ENCODE measurements at regions not wholly inside any gene's neighbourhood (a gene's known extent, or its start where the extent isn't known, plus 50 kb on each side); places are given as distances from the start of the nearest gene placed in this dataset.

DNA sequence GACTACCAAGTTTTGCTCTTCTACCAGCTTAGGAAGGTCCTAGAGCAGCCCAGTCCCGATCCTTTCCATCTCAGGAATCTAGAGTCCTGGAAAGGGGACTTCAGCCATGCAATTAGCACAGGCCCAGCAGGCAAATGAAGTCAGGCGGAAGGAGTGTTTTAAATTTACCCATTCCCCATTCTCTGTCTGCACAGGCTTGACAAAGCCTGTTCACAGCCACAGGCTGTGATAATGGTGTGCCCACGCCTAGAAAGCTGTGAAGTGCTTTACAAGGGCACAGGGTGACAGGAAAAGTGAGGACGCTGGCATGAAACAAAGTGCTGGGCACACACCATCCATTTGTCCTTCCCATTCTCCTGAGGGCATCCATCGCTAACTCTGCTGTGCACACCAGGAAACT is 79.0 kb downstream of the PITPNM2 start:
- TF ChIP-seq GATA1 (IDR thresholded peaks at IDR 0.05; ENCODE audit: low read depth, low read length) (no peak), POLR2A (IDR thresholded peaks at IDR 0.05; ENCODE audit: low read length) (no peak)
- DNase-seq: no peak

DNA sequence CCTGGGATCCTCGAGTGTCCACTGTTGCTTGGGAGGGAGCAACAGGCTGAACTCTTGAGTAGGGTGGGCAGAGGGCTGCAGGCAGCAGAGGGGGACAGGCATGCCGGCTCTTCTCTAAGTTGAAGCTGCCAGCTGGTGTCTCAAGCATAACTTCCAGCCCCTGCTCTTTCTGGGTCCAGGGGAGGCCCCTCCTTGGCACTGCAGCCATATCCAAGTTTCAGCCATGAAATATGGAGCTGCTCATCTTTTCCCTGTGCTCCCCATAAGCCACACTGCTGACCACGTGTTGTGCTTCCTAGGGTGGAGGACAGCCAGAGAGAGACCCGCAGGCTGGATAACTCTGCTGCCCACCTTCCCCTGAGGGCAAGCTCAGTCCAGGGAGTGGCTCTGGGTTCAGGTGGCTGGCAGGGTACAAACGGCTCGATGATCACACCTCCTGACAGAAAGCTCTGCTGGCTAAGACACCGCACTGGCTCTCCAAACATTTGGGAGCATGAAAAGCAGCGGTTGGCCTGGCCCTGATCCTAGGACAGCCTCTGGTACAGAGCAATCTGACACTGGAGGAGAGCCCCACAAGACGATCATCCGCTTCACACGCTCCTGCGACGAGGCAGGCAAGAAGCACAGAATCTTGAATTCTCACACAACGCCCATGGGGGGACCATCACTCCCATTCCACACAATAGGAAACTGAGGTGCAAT is 79.6 kb downstream of the PITPNM2 start:
- DNase-seq: no peak
- TF ChIP-seq GATA1 (IDR thresholded peaks at IDR 0.05; ENCODE audit: low read depth, low read length): no peak
- TF ChIP-seq POLR2A (IDR thresholded peaks at IDR 0.05; ENCODE audit: low read length): no peak

DNA sequence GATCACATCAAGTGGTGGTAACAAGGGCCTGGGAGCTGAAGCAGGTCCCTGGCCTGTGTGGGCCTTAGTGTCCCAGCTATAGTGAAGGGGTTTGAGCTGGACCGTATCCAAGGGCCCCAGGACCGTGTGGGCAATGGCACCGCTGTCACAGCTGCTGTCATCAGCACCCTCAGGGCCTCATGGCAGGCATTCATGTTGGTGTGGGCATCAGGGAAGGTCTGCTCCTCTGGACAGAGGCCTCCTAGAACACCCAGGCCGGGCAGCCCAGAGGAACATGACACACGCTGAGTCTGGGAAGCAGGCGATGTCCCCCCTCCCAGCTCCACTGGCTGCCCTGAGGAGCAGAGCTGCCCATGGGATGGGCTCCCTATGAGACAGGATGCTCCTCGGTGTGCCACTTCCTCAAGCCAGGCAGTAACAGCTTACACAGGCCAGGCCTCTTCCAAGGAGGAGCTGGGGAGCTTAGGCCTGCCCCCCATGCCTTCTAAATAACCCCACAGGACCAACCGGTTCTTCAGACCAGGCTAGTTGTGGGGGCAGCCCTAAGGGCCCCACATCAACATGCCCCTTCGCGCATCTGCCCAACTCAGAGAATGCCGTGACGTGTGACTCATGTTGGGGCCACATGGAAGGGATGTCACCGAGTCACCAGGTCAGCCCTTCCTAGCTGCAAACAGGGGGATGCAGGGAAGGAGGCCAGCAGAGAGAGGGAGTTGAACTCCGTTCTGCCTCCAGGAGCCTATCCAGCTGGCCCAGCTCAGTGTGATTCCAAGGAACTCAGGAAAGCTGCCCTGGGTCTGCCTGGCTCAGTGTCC is 80.4 kb downstream of the PITPNM2 start:
- TF ChIP-seq POLR2A (IDR thresholded peaks at IDR 0.05; ENCODE audit: low read length) (no peak), GATA1 (IDR thresholded peaks at IDR 0.05; ENCODE audit: low read depth, low read length) (no peak)

DNA sequence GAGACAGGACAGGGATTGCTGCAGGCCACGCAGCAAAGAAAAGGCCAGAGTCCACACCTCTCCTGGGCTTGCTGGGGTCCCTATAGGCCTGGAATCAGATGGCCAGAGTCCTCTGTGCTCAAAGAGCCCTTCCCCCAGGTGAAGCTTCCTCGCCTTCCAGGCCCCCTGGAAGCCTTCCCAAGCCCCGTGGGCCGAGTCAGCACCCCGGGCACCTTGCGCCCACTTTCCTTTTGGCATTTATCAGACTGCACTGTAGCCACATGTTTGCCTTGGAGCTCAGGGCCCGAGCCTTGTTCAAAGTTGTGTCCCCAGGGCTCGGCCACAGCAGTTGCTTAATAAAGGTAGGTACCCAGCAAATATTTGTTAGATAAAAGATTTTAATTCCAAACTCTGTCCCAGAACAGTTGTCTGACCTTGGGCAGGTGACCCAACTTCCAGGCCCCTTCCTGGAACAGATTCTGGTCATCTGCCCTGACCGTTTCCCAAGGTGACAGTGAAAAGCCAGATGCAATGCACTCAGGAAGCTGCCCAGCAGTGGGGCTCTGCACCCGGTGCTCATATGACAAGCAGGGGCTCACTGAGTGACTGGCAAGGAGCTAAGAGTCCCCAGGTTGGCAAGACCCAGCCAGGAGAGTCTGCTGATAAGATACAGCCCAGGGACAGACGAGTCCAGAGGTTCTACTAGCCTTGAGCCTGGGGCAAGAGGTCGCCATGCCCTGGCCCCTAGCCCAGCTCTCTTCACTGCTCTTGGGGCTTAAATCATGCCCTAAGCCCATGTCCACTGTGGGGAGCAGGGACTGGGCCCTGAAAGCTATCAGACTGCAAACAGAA is 81.2 kb downstream of the PITPNM2 start:
- TF ChIP-seq POLR2A (IDR thresholded peaks at IDR 0.05; ENCODE audit: low read length): no peak
- TF ChIP-seq GATA1 (IDR thresholded peaks at IDR 0.05; ENCODE audit: low read depth, low read length): no peak
- DNase-seq: no peak

More for the DNA sequence above, 80.4 kb downstream of the PITPNM2 start:
- no peak for DNase-seq

DNA sequence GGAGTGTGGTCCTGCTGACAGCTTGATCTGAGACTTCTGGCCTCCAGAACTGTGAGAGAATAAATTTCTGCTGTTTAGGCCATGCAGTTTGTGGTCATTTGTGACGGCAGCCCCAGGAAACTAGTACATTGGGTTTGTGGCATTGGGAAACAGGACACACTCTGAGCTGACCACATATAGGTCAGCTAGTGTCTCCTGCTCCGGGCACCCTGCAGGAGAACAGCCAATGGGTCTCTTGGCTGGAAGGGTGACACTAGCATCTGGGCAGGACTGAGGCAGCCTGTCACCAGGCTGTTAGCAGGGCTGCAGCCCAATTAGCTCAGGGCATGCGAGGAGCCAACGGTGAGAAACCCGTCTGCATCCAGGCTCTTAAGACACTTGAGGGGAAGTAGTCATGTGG is 83.2 kb downstream of the PITPNM2 start:
- no peak for TF ChIP-seq POLR2A (IDR thresholded peaks at IDR 0.05; ENCODE audit: low read length)
- no peak for TF ChIP-seq GATA1 (IDR thresholded peaks at IDR 0.05; ENCODE audit: low read depth, low read length)
- no peak for DNase-seq

DNA sequence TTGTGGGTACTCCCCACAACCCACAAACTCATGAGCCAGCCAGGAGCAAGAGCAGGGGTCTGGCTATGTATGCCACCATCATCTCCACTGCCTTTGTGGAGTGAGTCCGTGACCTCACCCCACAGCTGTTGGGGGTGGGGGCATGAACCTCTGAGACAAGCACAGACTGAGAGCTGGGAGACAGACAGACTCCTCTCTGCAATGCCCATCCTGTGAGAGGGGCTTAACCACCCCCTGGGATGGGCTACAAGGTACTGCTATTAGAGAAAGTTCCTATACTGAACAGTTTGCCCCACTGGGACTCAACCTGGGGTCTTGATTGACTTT is 84.5 kb downstream of the PITPNM2 start:
- TF ChIP-seq GATA1 (IDR thresholded peaks at IDR 0.05; ENCODE audit: low read depth, low read length) (no peak), POLR2A (IDR thresholded peaks at IDR 0.05; ENCODE audit: low read length) (no peak)
- no peak for DNase-seq

DNA sequence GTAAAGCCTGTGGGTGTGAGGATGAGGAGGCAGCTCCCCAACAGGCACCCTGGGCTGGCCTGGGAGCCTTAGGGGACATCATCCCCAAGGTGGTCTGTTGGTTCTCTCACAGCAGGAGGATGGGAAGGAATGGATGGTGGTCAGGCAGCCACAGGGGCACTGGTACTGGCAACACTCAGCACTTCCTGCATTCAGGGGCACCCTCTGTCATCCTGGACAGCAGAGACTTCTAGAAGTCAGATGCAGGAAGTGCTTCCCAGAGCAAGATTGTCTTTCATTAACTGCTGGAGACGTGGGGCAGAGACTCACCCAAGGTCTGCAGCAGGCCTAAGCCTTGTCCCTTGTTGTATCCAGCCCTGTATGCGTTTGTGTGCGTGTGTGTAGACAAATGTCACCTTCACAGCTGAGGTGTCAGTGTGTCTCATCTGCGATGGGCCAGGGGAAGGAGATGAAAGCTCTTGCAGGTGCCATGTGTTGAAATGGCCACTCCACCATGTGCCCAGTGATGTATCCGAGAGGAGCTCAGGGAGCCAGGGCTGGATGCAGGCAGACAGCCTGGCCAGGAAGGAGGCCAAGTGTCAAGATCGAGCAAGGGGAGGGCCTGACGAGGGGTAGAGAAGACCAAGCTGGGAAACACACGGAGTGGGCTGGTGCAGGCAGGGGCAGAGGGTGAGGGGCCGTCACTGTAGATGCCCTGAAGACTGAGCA is 85.1 kb downstream of the PITPNM2 start:
- no peak for DNase-seq
- TF ChIP-seq POLR2A (IDR thresholded peaks at IDR 0.05; ENCODE audit: low read length) (no peak), GATA1 (IDR thresholded peaks at IDR 0.05; ENCODE audit: low read depth, low read length) (no peak)

DNA sequence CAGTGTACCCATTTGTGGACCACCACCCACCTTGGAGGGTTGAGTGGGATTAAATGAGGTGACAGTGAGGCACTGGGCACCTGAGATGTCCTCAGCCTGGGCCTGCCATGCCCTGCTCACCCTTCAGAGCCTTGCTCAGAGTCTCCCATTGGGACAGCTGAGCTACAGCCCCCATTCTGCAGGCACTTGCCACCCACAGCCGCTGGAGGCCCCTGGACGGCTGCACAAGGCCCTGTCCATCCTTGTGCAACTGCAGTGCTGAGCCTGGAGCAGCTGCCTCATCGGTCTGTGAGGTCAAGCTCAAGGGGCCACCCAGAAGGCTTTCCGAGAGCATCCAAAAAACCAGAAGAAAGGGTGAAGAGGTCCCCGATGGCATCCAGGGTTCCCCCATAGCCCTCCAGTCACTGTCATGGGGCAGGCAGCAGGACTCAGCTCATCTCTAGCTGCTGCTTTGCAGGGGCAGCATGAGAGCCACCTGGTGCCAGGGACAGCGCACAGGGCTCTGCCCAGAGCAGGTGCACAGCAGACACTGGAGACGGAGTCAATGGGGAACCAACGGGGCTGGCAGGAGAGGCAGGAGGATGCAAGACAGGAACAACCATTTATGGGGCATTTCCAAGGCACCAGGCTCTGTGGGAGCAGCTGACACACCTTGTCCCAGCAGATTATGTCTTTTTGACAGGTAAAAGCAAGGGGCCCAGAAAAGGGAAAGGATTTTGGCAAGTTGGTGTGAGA is 84.6 kb downstream of the ARL6IP4 start:
- TF ChIP-seq GATA1 (IDR thresholded peaks at IDR 0.05; ENCODE audit: low read depth, low read length): no peak
- no peak for TF ChIP-seq POLR2A (IDR thresholded peaks at IDR 0.05; ENCODE audit: low read length)
- no peak for DNase-seq

DNA sequence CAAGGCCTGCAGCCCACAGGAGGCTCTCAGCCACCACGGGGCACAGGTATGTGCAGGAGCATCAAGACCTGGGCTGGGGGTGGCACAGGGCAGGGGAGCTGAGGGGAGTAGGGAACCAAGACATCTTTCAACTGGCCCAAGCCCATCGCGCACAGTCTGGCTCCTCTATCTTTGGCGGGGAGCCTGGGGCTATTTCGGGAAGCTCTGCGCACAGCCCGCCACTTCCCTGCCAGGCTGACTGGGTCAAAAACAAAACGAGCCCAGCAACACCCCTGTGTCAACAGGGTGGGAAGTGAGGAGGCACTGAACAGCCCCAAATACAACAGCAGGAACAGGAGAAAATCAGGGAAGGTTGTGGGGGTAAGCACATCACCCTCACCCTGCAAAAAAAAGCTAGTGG is 83.9 kb downstream of the ARL6IP4 start:
- TF ChIP-seq GATA1 (IDR thresholded peaks at IDR 0.05; ENCODE audit: low read depth, low read length) (no peak), POLR2A (IDR thresholded peaks at IDR 0.05; ENCODE audit: low read length) (no peak)
- DNase-seq: no peak

DNA sequence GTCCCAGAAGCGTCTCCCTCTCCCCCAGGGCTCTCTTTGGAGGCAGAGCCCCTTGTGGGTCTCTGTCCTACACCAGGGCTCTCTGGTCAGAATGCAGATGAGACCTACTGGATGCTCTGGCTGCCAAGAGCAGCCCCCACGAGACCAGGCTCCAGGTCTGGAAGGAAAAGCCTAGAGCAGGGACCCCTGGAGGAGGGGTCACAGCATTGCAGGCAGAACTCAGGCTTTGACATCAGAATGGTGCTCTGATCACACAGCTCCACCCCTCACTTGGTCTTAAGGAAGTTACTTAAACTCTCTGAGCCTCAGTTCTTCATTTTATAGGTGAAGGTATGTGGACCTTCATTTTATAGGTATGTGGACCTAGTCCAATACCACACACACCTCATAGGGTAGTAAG is 83.1 kb downstream of the ARL6IP4 start:
- TF ChIP-seq GATA1 (IDR thresholded peaks at IDR 0.05; ENCODE audit: low read depth, low read length): no peak
- TF ChIP-seq POLR2A (IDR thresholded peaks at IDR 0.05; ENCODE audit: low read length): no peak
- peak; percentile 43 to 46 for DNase-seq

DNA sequence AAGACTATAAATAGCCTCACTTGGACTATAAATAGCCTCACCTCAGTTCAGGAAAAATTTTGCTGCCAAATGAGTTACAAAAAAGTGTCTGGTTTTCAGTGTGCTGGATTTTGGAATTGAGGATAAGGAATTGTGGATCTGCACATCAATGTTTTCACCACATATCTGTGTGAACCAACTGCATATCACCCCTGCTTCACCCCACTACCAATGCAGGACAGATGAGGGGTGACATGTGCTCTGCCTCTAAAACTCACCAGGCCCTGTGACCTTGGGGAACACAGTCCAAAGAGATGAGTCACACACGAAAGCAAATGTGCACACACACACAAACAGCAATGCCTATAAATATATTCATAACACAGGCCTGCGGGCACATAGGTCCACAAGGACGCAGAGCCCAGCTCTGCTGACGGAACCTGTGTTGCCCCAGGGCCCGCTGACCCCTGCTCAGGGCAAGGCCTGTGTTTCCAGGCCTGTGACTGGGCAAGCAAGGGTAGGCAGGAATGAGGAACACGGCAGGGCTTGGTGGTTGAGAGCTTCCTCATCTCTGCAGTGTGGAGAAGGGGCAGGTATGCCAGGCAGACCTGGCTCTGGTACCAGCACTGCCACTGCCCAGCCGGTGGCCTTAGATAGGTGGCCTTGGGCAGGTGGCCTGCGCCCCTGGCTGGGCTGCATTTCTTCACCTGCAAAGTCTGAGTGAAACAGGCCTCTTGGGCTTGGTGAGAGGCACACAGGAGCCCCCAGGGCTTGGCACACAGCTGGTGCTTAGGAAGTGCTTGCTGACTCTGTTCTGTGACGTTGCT is 82.4 kb downstream of the ARL6IP4 start:
- no peak for TF ChIP-seq GATA1 (IDR thresholded peaks at IDR 0.05; ENCODE audit: low read depth, low read length)
- TF ChIP-seq POLR2A (IDR thresholded peaks at IDR 0.05; ENCODE audit: low read length): no peak
- DNase-seq: no peak

DNA sequence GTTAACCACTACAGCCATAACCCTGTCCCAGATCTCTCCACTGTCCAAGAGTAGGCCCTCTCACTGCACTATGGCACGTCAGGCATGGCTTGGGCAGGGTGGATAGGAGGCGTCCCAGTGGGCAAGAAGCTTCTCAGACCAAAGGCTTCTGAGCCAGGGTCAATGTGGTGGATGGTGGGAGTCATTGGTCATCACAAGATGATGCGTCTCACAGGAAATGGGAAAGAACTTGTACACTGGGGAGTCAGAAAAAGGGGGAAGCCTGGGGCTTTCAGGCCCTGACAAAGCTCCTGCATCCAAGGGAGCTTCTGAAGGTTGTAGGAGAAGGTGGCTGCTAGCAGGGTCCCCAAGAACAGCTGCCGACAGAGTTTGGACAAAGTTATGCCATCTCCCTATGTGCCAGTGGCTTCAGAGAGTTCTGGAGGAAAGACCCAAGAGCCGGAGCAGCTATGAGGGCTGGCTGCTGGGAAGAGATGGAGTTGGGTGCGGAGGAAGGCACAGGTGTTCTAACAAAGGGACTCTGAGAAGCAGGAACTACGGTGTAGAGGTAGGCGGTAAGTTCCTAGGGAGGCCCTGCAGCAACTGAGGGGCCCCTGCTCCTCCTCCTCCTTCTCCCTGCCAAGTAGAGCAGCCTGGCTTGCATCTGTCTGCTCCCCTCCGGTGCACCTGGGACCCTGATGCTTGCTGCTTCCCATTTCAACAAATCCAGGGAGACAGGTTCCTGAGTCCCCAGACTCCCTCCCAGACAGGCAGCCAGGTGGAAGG is 81.1 kb downstream of the ARL6IP4 start:
- TF ChIP-seq POLR2A (IDR thresholded peaks at IDR 0.05; ENCODE audit: low read length) (no peak), GATA1 (IDR thresholded peaks at IDR 0.05; ENCODE audit: low read depth, low read length) (no peak)
- no peak for DNase-seq
